ENCODE measurements at regions not wholly inside any gene's neighbourhood (a gene's known extent, or its start where the extent isn't known, plus 50 kb on each side); places are given as distances from the start of the nearest gene placed in this dataset.

DNA sequence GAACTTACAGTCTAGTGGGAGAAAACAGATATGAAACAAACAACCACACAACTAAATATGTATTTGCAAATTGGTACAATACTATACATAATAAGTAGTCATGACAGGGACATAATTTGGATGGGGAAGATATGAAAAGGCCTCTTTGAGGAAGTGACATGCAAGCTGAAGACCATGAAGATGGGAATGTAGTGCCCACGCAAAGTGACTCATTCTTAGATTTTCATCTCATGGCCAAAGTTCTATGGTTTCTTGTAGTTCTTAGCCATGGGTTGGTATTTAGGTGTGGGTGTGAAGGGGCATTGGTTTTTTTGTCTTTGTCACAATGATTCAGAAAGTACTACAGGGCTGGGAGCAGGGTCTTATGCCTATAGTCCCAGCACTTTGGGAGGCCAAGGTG is 105.4 kb upstream of the FAM78B start:
- WGBS, 2 donors = 88 to 91% methylated on average over 1 of the region's 1 CpG
- Histone ChIP-seq H3K9me3 (ENCODE audit: control insufficient read depth in 2 of 2, insufficient read depth in 1 of 2, low read depth in 1 of 2, low read length in 1 of 2) (peaks cover 0 to 5% of the 10 kb centered on the region in 2 donors), H3K4me1 (ENCODE audit: control insufficient read depth in 2 of 2, insufficient read depth in 2 of 2, low read length in 1 of 2) (no peaks in the 10 kb centered on the region), H3K4me3 (ENCODE audit: low read depth in 1 of 2, low read length in 2 of 2) (no peak overlapping the region), H3K27ac (ENCODE audit: low read depth in 2 of 2, low read length in 1 of 2) (no peak overlapping the region), H3K27me3 (ENCODE audit: control insufficient read depth in 1 of 2, insufficient read depth in 2 of 2, low read length in 2 of 2) (no peaks in the 10 kb centered on the region), H3K36me3 (ENCODE audit: control insufficient read depth in 2 of 2, insufficient read depth in 2 of 2, low read length in 1 of 2) (no peaks in the 10 kb centered on the region)

- no peak overlapping the region for H3K27ac ChIP-seq (ENCODE audit: low read depth in 2 of 2, low read length in 1 of 2)
- H3K9me3 ChIP-seq (ENCODE audit: control insufficient read depth in 2 of 2, insufficient read depth in 1 of 2, low read depth in 1 of 2, low read length in 1 of 2) = peaks cover 0 to 5% of the 10 kb centered on the region in 2 donors
- no peaks in the 10 kb centered on the region for H3K36me3 ChIP-seq (ENCODE audit: control insufficient read depth in 2 of 2, insufficient read depth in 2 of 2, low read length in 1 of 2)
- H3K27me3 ChIP-seq (ENCODE audit: control insufficient read depth in 1 of 2, insufficient read depth in 2 of 2, low read length in 2 of 2) = no peaks in the 10 kb centered on the region
- H3K4me3 ChIP-seq (ENCODE audit: low read depth in 1 of 2, low read length in 2 of 2) = no peak overlapping the region
- no peaks in the 10 kb centered on the region for H3K4me1 ChIP-seq (ENCODE audit: control insufficient read depth in 2 of 2, insufficient read depth in 2 of 2, low read length in 1 of 2)
Measured at GRCh38 chr1:166272851-166273250, 106.0 kb upstream of the FAM78B start.

- Histone ChIP-seq H3K27me3 (ENCODE audit: control insufficient read depth in 1 of 2, insufficient read depth in 2 of 2, low read length in 2 of 2) (no peaks in the 10 kb centered on the region), H3K9me3 (ENCODE audit: control insufficient read depth in 2 of 2, insufficient read depth in 1 of 2, low read depth in 1 of 2, low read length in 1 of 2) (peaks cover 0 to 5% of the 10 kb centered on the region in 2 donors), H3K27ac (ENCODE audit: low read depth in 2 of 2, low read length in 1 of 2) (no peak overlapping the region), H3K4me3 (ENCODE audit: low read depth in 1 of 2, low read length in 2 of 2) (no peak overlapping the region), H3K4me1 (ENCODE audit: control insufficient read depth in 2 of 2, insufficient read depth in 2 of 2, low read length in 1 of 2) (no peaks in the 10 kb centered on the region), H3K36me3 (ENCODE audit: control insufficient read depth in 2 of 2, insufficient read depth in 2 of 2, low read length in 1 of 2) (no peaks in the 10 kb centered on the region)
- WGBS, 2 donors = 46 to 53% methylated on average over 6 of the region's 6 CpGs
Measured at GRCh38 chr1:166273618-166274017, 106.8 kb upstream of the FAM78B start.

DNA sequence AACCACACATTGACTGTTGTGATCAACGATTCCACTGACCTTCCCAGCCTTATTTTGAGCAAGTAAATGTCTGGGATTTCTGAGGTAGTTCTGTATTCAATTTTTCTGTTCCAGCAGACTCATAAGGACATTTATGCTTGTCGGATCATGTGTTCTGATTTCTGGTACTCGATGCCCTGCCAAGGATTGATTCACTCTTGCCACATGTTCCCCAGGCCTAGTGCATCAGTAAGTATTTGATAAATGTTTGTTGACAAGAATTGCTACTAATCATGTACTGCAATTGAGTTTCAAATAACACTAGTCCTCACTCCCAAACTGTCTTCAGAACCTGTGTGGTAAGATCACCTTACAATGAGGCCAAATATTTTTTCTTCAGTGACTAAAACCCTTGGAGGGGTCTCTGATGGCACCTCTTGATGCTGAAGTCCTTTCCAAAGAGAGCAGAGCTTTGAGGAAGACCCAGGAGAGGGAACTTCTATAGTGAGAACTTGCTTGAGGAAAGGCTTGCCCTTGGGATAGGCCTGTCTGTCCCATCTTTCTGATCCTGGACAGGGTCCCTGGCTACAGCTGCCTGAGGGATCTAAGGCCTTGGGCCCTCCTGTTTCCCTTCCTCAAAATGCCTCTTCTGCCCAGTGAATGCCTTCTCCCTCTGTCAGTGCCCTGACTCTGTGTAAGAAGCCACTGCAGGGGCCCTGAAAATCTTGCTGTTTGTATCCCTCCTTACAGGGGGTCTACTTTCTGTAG is 115.8 kb upstream of the FAM78B start:
- Histone ChIP-seq H3K27me3 (ENCODE audit: control insufficient read depth in 1 of 2, insufficient read depth in 2 of 2, low read length in 2 of 2) (no peaks in the 10 kb centered on the region), H3K4me3 (ENCODE audit: low read depth in 1 of 2, low read length in 2 of 2) (no peak overlapping the region), H3K27ac (ENCODE audit: low read depth in 2 of 2, low read length in 1 of 2) (no peak overlapping the region), H3K4me1 (ENCODE audit: control insufficient read depth in 2 of 2, insufficient read depth in 2 of 2, low read length in 1 of 2) (no peaks in the 10 kb centered on the region), H3K9me3 (ENCODE audit: control insufficient read depth in 2 of 2, insufficient read depth in 1 of 2, low read depth in 1 of 2, low read length in 1 of 2) (no peaks in the 10 kb centered on the region), H3K36me3 (ENCODE audit: control insufficient read depth in 2 of 2, insufficient read depth in 2 of 2, low read length in 1 of 2) (no peaks in the 10 kb centered on the region)
- 56 to 73% methylated on average over 3 of the region's 3 CpGs for WGBS, 2 donors

DNA sequence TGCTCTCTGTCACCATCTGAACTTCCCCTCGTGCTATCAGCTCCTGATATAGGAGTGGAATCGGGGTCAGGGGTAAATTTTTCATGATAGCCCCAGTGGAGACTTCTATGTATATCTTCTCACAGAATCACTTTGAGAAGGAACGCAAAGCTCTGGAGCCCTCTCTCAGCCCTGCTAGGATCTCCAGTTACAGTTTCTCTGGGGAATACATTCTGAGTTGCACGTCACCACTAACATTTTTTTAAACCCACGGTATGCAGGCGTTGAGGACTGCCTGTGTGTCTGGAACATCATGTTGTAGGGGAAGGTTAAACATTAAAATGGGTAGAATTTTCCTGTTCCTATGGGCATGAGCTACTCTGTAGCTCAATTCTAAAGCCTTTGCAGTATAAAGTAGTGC is 116.4 kb upstream of the FAM78B start:
- Histone ChIP-seq H3K27me3 (ENCODE audit: control insufficient read depth in 1 of 2, insufficient read depth in 2 of 2, low read length in 2 of 2) (no peaks in the 10 kb centered on the region), H3K4me1 (ENCODE audit: control insufficient read depth in 2 of 2, insufficient read depth in 2 of 2, low read length in 1 of 2) (no peaks in the 10 kb centered on the region), H3K4me3 (ENCODE audit: low read depth in 1 of 2, low read length in 2 of 2) (no peak overlapping the region), H3K36me3 (ENCODE audit: control insufficient read depth in 2 of 2, insufficient read depth in 2 of 2, low read length in 1 of 2) (no peaks in the 10 kb centered on the region), H3K9me3 (ENCODE audit: control insufficient read depth in 2 of 2, insufficient read depth in 1 of 2, low read depth in 1 of 2, low read length in 1 of 2) (no peaks in the 10 kb centered on the region), H3K27ac (ENCODE audit: low read depth in 2 of 2, low read length in 1 of 2) (no peak overlapping the region)
- WGBS, 2 donors = 66% methylated on average over 6 of the region's 6 CpGs

GRCh38 chr1:166283600-166283999 is 116.8 kb upstream of the FAM78B start:
- no peaks in the 10 kb centered on the region for H3K9me3 ChIP-seq (ENCODE audit: control insufficient read depth in 2 of 2, insufficient read depth in 1 of 2, low read depth in 1 of 2, low read length in 1 of 2)
- no peaks in the 10 kb centered on the region for H3K4me1 ChIP-seq (ENCODE audit: control insufficient read depth in 2 of 2, insufficient read depth in 2 of 2, low read length in 1 of 2)
- H3K36me3 ChIP-seq (ENCODE audit: control insufficient read depth in 2 of 2, insufficient read depth in 2 of 2, low read length in 1 of 2) = no peaks in the 10 kb centered on the region
- H3K27me3 ChIP-seq (ENCODE audit: control insufficient read depth in 1 of 2, insufficient read depth in 2 of 2, low read length in 2 of 2) = no peaks in the 10 kb centered on the region
- 83 to 84% methylated on average over 5 of the region's 5 CpGs for WGBS, 2 donors
- no peak overlapping the region for H3K27ac ChIP-seq (ENCODE audit: low read depth in 2 of 2, low read length in 1 of 2)
- no peak overlapping the region for H3K4me3 ChIP-seq (ENCODE audit: low read depth in 1 of 2, low read length in 2 of 2)

DNA sequence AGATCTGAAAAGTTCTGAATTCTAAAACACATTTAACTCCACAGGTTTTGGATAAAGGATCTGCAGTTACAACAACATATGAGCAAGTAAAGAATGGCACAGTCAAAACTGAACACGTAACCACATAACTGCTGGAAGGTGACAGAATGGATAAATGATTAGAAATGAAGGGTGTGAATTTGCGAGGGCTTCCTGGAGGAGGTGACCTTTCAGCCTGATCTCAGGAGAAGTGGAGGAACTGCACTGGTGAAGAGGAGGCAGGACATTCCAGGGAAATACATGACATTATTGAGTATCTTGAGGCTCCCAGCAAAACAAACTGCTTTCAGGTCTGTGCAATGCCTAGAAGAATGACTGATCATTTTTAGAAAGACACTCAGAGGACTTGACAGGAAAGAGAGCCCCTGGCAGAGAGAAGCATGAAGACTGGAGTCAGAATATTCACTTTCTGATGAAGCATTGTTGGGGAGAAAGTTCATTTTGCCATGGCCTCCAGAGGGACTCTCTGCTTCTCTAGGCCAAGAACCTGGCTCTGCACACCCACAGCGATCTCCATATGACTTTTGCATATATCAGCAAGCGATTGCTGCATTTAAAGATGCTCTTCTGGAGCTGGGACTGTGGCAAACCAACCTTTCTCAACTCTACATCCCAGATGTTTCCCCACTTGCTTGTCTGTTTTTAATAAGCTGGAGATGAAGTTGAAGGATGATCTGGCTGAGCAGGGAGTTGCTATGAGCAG is 122.7 kb upstream of the FAM78B start:
- Histone ChIP-seq H3K4me3 (ENCODE audit: low read depth in 1 of 2, low read length in 2 of 2) (no peak overlapping the region), H3K4me1 (ENCODE audit: control insufficient read depth in 2 of 2, insufficient read depth in 2 of 2, low read length in 1 of 2) (no peaks in the 10 kb centered on the region), H3K27me3 (ENCODE audit: control insufficient read depth in 1 of 2, insufficient read depth in 2 of 2, low read length in 2 of 2) (no peaks in the 10 kb centered on the region), H3K9me3 (ENCODE audit: control insufficient read depth in 2 of 2, insufficient read depth in 1 of 2, low read depth in 1 of 2, low read length in 1 of 2) (no peaks in the 10 kb centered on the region), H3K27ac (ENCODE audit: low read depth in 2 of 2, low read length in 1 of 2) (no peak overlapping the region), H3K36me3 (ENCODE audit: control insufficient read depth in 2 of 2, insufficient read depth in 2 of 2, low read length in 1 of 2) (no peaks in the 10 kb centered on the region)
- WGBS, 2 donors = 77 to 83% methylated on average over 4 of the region's 4 CpGs

- WGBS, 2 donors = 80 to 85% methylated on average over 1 of the region's 1 CpG
- no peak overlapping the region for H3K27ac ChIP-seq (ENCODE audit: low read depth in 2 of 2, low read length in 1 of 2)
- no peaks in the 10 kb centered on the region for H3K27me3 ChIP-seq (ENCODE audit: control insufficient read depth in 1 of 2, insufficient read depth in 2 of 2, low read length in 2 of 2)
- no peak overlapping the region for H3K4me3 ChIP-seq (ENCODE audit: low read depth in 1 of 2, low read length in 2 of 2)
- no peaks in the 10 kb centered on the region for H3K36me3 ChIP-seq (ENCODE audit: control insufficient read depth in 2 of 2, insufficient read depth in 2 of 2, low read length in 1 of 2)
- no peaks in the 10 kb centered on the region for H3K4me1 ChIP-seq (ENCODE audit: control insufficient read depth in 2 of 2, insufficient read depth in 2 of 2, low read length in 1 of 2)
- no peaks in the 10 kb centered on the region for H3K9me3 ChIP-seq (ENCODE audit: control insufficient read depth in 2 of 2, insufficient read depth in 1 of 2, low read depth in 1 of 2, low read length in 1 of 2)
Measured at GRCh38 chr1:166295656-166296055, 128.9 kb upstream of the FAM78B start.

DNA sequence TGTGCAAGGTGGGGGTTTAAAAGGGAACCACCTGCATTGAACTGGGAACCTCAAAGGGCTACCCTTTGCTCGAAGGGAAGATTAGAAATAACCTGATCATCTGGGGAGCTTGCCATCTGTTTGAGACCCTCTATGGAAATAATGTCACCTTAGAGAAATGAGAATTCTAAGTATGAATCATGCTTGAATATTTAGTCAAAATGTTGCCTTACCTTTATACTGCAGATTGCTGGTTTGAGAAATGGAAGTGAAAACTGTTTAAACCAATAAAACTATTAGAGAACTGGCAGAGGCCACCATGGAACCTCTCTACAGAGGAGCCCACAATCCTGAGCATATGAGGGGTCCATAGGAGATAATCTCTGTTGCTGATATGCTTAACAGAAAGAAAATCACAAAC is 131.2 kb upstream of the FAM78B start:
- no peak overlapping the region for H3K27ac ChIP-seq (ENCODE audit: low read depth in 2 of 2, low read length in 1 of 2)
- no peaks in the 10 kb centered on the region for H3K27me3 ChIP-seq (ENCODE audit: control insufficient read depth in 1 of 2, insufficient read depth in 2 of 2, low read length in 2 of 2)
- no peaks in the 10 kb centered on the region for H3K9me3 ChIP-seq (ENCODE audit: control insufficient read depth in 2 of 2, insufficient read depth in 1 of 2, low read depth in 1 of 2, low read length in 1 of 2)
- H3K36me3 ChIP-seq (ENCODE audit: control insufficient read depth in 2 of 2, insufficient read depth in 2 of 2, low read length in 1 of 2) = no peaks in the 10 kb centered on the region
- no peak overlapping the region for H3K4me3 ChIP-seq (ENCODE audit: low read depth in 1 of 2, low read length in 2 of 2)
- 73 to 80% methylated on average over 1 of the region's 1 CpG for WGBS, 2 donors
- no peaks in the 10 kb centered on the region for H3K4me1 ChIP-seq (ENCODE audit: control insufficient read depth in 2 of 2, insufficient read depth in 2 of 2, low read length in 1 of 2)

DNA sequence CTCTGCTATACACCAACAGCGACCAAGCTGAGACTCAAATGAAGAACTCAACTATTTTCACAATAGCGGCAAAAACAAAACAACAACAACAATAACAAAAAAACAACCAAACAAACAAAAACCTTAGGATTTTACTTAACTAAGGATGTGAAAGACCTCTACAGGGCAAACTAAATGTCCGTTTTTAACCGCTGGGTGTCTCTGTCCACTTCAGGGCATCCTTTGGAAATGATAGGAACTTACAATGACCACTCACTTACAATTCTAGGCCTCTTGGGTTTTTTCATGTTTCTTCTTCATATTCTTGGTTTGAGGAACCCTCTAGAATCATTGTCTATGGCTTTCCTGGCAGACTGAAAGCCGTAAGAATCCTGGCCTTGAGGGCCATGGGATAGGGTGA is 134.0 kb upstream of the FAM78B start:
- H3K4me1 ChIP-seq (ENCODE audit: control insufficient read depth in 2 of 2, insufficient read depth in 2 of 2, low read length in 1 of 2) = no peaks in the 10 kb centered on the region
- H3K36me3 ChIP-seq (ENCODE audit: control insufficient read depth in 2 of 2, insufficient read depth in 2 of 2, low read length in 1 of 2) = no peaks in the 10 kb centered on the region
- H3K4me3 ChIP-seq (ENCODE audit: low read depth in 1 of 2, low read length in 2 of 2) = no peak overlapping the region
- H3K9me3 ChIP-seq (ENCODE audit: control insufficient read depth in 2 of 2, insufficient read depth in 1 of 2, low read depth in 1 of 2, low read length in 1 of 2) = no peaks in the 10 kb centered on the region
- H3K27me3 ChIP-seq (ENCODE audit: control insufficient read depth in 1 of 2, insufficient read depth in 2 of 2, low read length in 2 of 2) = no peaks in the 10 kb centered on the region
- H3K27ac ChIP-seq (ENCODE audit: low read depth in 2 of 2, low read length in 1 of 2) = no peak overlapping the region
- 85 to 88% methylated on average over 5 of the region's 5 CpGs for WGBS, 2 donors

Data from esophagus (tissue), 2 donors.